Right lobe of liver (tissue), 6 donors: ENCODE measurements at regions not wholly inside any gene's neighbourhood (a gene's known extent, or its start where the extent isn't known, plus 50 kb on each side); places are given as distances from the start of the nearest gene placed in this dataset.

Source experiments
- ATAC-seq, 4 donors: fragments of 200-7000 bp; cut with Tn5 transposase; one replicate each; pipeline ENCODE4 v1.9.1; 2020; ENCODE audit warnings: mild to moderate bottlenecking in 4 of 4, moderate library complexity in 4 of 4
- DNase-seq, 3 donors: peaks; one replicate each; pipeline ENCODE4 v3.0.0-alpha.2; 2020
- H3K27ac ChIP-seq, 3 donors: fragments of 200-600 bp; one replicate each; pipeline ENCODE4 v1.8.0; 2022
- H3K27me3 ChIP-seq, 2 donors: fragments of 200-600 bp; one replicate each; pipeline ENCODE4 v1.8.0; 2022
- H3K36me3 ChIP-seq, 4 donors: fragments of 200-600 bp; sonication (generic) in 1 of 4; one replicate each; pipeline versions ENCODE4 v1.5.1 to v1.8.0; 2017 to 2022; ENCODE audit warnings: control low read depth in 1 of 4
- H3K4me1 ChIP-seq, 4 donors: fragments of 200-600 bp; sonication (generic) in 1 of 4; one replicate each; pipeline versions ENCODE4 v1.5.1 to v1.8.0; 2017 to 2022; ENCODE audit warnings: control low read depth in 1 of 4
- H3K4me3 ChIP-seq, 3 donors: fragments of 200-600 bp; one replicate each; pipeline ENCODE4 v1.8.0; 2022
- H3K9me3 ChIP-seq, 4 donors: fragments of 200-600 bp; sonication (generic) in 1 of 4; one replicate each; pipeline versions ENCODE4 v1.5.1 to v1.8.0; 2017 to 2022; ENCODE audit warnings: control low read depth in 1 of 4
- POLR2A ChIP-seq: fragments of 450-650 bp; IDR thresholded peaks from one replicate; pipeline ENCODE4 v1.6.1; 2017; ENCODE audit warnings: antibody characterized with exemption, mild to moderate bottlenecking
- WGBS: methylation state at CpG from one replicate; pipeline ENCODE4 v1.1.6; 2018; ENCODE audit warnings: low coverage, low lambda C conversion rate; ENCODE audit not compliant: insufficient coverage; ENCODE audit errors: missing lambda C conversion rate; 5-methylcytosine and 5-hydroxymethylcytosine counted together
- intact Hi-C, 2 donors: fragments of 100-400 bp; cut with DNase I; formaldehyde crosslinking; loops; one replicate each; pipeline versions ENCODE4 v1.11.2 to v1.14.1; 2022
- TF ChIP-seq, protein P1 (sequence below), 4 donors: fragments of 200-600 bp in 3 of 4; fragments of 450-650 bp in 1 of 4; IDR thresholded peaks; one replicate each; pipeline versions ENCODE4 v1.5.1 to v1.8.0; 2016 to 2022; ENCODE audit warnings: antibody characterized with exemption in 4 of 4, mild to moderate bottlenecking in 2 of 4
- donor health status: DM: no; HTN: yes; CAD: no.
- donor health status: DM: no; HTN: no; CAD: no.
- donor health status: DM: no; HTN: no; CAD: no.
- donor health status: DM: no; HTN: yes; CAD: no.
- donor health status: DM: no; HTN: yes; CAD: no.

DNA sequence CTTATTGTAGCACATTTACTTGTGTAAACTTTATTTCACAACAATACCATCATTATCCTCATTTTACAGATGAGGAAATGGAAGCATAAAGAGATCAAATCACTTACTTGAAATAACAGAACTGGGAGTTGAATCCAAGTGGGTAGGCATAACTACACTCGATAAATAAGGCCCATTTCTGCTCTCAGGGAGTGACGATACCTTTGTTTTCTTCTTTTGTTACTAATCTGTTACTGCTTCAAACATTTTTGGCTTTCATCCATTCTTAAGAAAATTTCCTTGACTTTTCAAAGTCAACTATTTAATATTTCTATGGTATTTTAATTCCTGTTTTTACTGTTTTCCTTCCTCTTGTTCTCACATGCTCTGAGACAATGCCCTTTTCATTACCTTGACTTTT, 201.6 kb downstream of the ATP23 start:
- Histone ChIP-seq H3K9me3 (no peaks in the 10 kb centered on the region), H3K36me3 (no peaks in the 10 kb centered on the region), H3K27me3 (no peaks in the 10 kb centered on the region), H3K4me1 (no peaks in the 10 kb centered on the region), H3K27ac (no peak overlapping the region), H3K4me3 (no peak overlapping the region)
- intact Hi-C loops, result no loop called here
- WGBS, result 68% methylated on average over 2 of the region's 2 CpGs
- TF ChIP-seq, protein P1, sequence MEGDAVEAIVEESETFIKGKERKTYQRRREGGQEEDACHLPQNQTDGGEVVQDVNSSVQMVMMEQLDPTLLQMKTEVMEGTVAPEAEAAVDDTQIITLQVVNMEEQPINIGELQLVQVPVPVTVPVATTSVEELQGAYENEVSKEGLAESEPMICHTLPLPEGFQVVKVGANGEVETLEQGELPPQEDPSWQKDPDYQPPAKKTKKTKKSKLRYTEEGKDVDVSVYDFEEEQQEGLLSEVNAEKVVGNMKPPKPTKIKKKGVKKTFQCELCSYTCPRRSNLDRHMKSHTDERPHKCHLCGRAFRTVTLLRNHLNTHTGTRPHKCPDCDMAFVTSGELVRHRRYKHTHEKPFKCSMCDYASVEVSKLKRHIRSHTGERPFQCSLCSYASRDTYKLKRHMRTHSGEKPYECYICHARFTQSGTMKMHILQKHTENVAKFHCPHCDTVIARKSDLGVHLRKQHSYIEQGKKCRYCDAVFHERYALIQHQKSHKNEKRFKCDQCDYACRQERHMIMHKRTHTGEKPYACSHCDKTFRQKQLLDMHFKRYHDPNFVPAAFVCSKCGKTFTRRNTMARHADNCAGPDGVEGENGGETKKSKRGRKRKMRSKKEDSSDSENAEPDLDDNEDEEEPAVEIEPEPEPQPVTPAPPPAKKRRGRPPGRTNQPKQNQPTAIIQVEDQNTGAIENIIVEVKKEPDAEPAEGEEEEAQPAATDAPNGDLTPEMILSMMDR (IDR thresholded peaks at IDR 0.05), result no peak
- no peak for TF ChIP-seq POLR2A
- ATAC-seq (no peak), DNase-seq (no peak)

DNA sequence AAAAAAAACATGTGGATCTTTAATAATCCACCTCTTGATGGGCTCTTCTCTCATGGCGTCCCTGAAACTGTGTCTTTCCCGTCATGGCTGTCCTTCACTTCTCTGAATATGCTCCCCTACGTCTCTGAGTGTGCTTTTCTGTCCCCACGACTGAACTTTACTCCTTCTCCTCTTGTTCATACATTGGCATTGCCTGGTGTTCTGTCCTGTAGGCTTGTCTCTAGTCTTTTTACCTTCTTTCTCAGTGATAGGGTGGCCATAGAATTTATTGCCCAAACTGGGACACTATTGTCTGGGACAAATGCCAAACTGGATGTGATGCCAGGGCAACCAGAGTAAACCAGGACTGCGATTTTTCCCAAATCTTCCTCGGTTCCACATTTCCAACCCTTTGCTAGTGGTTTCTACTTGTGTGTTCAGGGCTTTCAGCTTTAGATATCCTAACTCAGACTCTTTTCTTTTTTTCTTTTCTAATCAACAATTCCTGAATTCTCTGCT, 202.2 kb downstream of the ATP23 start:
- no peaks in the 10 kb centered on the region for H3K9me3 ChIP-seq
- intact Hi-C loops, result no loop called here
- no peak for DNase-seq
- H3K27ac ChIP-seq, result no peak overlapping the region
- H3K4me3 ChIP-seq, result no peak overlapping the region
- WGBS, result 60% methylated on average over 6 of the region's 6 CpGs
- no peaks in the 10 kb centered on the region for H3K4me1 ChIP-seq
- no peaks in the 10 kb centered on the region for H3K36me3 ChIP-seq
- no peak for ATAC-seq
- TF ChIP-seq POLR2A, result no peak
- TF ChIP-seq, protein P1 (IDR thresholded peaks at IDR 0.05), result no peak
- no peaks in the 10 kb centered on the region for H3K27me3 ChIP-seq

DNA sequence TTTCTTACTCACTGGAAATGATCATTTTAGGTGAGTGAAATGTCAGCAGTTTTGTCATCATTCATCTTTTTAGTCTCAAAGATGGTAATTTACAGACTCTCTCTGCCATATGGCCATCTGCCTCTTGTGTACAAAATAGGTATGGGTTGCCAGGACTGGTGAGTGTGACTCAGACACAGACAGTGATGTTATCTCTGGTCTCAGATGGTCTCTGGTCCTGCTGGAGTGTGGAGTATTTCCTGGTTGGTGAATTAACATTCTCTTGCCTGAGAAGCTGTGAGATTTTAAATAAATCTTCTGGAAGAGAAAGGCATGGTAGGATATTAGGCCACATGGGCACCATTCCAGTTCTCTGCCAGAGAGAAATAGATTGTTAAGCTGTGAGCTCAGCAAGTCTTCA, 207.0 kb downstream of the ATP23 start:
- DNase-seq (no peak), ATAC-seq (no peak)
- Histone ChIP-seq H3K27me3 (no peaks in the 10 kb centered on the region), H3K9me3 (no peaks in the 10 kb centered on the region), H3K27ac (no peak overlapping the region), H3K4me3 (no peak overlapping the region), H3K36me3 (no peaks in the 10 kb centered on the region), H3K4me1 (no peaks in the 10 kb centered on the region)
- intact Hi-C loops, result no loop called here
- no peak for TF ChIP-seq POLR2A
- TF ChIP-seq, protein P1 (IDR thresholded peaks at IDR 0.05), result no peak

DNA sequence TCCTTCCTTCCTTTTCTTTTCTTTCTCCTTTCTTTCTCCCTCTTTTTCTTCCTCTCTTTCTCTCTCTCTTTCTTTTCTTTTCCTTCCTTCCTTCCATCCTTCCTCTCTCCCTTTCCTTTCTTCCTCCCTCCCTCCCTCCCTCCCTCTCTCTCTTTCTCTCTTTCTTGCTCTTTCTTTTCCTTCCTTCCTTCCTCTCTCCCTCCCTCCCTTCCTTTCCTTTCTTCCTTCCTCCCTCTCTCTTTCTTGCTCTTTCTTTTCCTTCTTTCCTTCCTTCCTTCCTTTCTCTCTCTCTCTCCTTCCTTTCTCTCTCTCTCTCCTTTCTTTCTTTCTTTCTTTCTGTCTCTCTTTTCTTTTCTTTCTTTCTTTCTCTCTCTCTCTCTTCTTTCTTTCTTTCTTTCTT, 207.6 kb downstream of the ATP23 start:
- Histone ChIP-seq H3K36me3 (no peaks in the 10 kb centered on the region), H3K9me3 (no peaks in the 10 kb centered on the region), H3K27me3 (no peaks in the 10 kb centered on the region), H3K27ac (no peak overlapping the region), H3K4me3 (no peak overlapping the region), H3K4me1 (no peaks in the 10 kb centered on the region)
- DNase-seq (no peak), ATAC-seq (no peak)
- no peak for TF ChIP-seq POLR2A
- TF ChIP-seq, protein P1 (IDR thresholded peaks at IDR 0.05), result no peak
- intact Hi-C loops, result no loop called here

DNA sequence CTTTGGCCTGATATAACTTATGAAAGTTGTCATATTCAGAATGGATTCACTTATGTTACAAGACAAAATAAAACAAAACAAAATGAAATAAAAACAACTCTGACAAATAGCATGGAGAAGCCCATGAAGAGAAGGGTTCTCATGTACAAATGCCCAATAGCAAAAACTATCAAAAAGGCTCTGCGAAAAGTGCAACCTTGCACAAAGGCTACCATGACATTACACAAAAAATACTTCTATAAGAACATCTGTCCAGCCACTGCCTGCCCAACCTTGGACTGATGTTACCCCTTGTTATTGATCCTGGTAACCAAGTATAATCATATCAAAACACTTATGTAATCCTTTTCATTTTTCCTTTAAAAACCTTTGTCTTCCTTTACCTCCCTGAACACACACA, 213.0 kb downstream of the ATP23 start:
- Histone ChIP-seq H3K4me3 (no peak overlapping the region), H3K36me3 (no peaks in the 10 kb centered on the region), H3K27ac (no peak overlapping the region), H3K27me3 (no peaks in the 10 kb centered on the region), H3K9me3 (no peaks in the 10 kb centered on the region), H3K4me1 (no peaks in the 10 kb centered on the region)
- no peak for ATAC-seq
- TF ChIP-seq, protein P1 (IDR thresholded peaks at IDR 0.05), result no peak
- no peak for TF ChIP-seq POLR2A
- no peak for DNase-seq
- intact Hi-C loops, result no loop called here
- 73% methylated on average over 1 of the region's 1 CpG for WGBS
